Hypothalamus (tissue), 51 donors: ENCODE measurements at regions not wholly inside any gene's neighbourhood (a gene's known extent, or its start where the extent isn't known, plus 50 kb on each side); places are given as distances from the start of the nearest gene placed in this dataset.
"Not testable (repeated sequence)": the region's sequence is repeated elsewhere in the genome, so short reads cannot be mapped to it uniquely, and the experiment has no call there.

Source experiments
- DNase-seq, 51 donors: peaks; one replicate each; lab custom pipeline; 2025; lab: John Stamatoyannopoulos, UW

DNA sequence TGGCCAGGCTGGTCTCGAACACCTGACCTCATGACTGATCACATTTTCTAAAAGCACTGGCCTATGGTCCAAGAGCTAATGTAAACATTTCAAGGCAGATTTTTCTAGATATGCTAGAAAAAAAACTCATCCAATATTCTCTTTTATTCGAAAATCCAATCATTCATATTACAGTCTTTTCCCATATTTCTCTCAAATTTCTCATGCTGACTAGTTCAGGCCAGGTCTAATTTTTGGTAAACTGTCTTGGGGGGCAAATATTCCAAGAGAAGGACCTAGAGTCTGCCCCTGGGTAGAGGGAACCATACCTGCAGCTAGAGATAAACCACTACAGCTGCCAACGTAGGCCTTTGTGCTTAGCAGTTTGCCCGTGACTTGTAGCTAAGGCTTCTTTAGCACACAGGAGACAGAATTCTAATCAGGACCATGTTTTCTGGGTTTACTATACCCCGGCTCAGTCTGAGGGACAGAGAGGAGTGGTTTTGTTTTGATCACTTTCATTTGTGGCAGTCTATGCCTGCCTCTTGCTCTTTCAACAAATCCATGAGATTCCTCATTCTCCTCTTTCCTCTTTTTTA lies 71.8 kb upstream of the CITED2 start:
- no peak for DNase-seq

DNA sequence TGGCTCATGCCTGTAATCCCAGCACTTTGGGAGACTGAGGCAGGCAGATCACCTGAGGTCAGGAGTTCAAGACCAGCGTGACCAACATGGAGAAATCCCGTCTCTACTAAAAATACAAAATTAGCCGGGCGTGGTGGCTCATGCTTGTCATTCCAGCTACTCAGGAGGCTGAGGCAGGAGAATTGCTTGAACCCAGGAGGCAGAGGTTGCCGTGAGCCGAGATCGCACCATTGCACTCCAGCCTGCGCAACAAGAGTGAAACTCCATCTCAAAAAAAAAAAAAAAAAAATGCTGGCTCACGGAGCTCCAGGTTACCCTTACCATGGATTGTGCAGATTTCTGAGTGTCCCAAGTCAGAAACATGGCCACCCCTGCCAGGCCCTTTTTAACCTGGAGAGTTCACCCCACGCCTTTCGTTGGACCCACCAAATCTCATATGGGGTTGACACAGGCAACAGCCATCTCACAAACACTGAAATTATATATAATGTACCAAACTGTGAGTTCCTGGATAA lies 69.9 kb upstream of the CITED2 start:
- DNase-seq, result not testable (repeated sequence)

DNA sequence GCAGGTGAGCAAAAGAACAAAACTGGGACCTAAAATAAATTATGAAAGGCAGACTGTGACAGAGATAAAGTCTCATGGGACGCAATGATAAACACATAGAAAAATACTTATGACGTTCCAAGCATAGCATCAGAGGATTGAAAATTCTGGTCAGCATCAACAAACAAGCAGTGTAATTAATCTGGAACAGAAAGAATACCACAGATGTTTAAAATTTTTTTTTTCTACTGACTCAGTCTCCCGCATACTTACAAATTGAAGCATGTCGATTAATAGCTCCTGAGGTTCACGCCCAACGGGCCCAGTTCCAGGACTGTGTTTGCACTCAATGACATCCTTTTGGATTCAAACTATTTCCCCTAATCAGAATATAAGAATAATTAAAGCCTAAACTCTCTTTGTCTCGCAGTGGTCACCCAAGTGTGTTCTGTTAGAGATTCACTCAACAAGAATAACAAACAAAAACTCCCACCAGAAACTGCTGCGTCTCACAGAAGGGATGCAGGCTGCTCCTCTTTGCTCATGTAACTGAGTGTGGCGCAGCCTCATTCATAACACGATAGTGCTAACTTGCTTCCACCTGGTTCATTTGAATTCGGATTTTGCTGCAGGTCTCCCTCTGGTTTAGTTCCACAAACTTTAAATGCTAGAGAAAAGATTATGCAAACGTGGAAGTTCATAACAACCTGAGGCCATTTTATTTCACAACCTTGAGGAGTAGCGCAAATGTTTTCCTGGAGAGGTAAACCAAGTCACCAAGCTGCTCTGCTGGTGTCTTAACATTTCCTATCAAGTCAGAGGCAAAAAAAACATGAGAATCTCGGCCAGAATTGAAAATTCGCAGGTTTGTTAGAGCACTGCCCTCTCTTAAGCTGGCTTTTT lies 69.0 kb upstream of the CITED2 start:
- no peak for DNase-seq

DNA sequence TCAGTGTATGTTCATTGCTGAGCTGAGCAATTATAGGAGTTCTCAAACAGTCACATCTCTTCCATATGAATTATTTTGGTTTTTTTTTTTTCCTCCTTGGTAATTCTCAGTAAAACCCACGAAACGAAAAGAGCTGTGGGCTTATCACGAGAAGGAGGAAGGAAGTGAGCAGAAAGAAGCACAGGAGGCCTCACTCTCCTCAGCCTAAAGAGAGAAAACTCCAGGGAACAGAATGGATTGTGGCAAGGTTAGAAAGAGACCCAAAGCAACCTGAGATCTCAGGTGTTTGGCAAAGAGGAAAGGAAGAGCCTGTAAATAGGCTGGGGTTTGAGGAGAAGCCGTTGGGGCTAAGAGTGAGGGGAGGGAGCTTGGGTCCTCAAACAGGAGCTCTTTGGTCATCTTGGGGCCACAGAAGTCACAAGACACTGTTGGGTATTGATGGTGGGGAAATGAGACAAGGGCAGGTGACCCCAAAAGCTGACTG lies 67.8 kb upstream of the CITED2 start:
- DNase-seq, result no peak

DNA sequence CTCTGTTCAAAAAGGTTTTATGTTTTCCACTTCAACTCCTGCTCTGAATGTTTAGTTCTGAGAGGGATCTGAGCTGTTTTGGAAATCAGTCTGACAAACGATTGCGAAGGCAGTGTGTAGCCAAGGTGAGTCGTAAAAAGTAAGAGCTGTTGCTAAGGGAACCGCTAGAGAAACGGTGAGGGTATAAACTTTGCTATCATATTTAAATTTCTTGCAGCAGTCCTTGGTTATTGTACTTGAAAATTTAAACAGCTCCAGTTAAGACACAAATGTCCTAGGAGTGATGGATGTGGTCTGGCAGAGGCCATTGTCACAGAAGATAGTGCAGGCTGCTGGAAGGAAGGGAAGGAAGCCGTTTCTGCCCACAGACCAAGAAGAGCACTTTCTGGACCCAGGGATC lies 64.9 kb upstream of the CITED2 start:
- DNase-seq, result peak in 1 of 51 donors; percentile 2

DNA sequence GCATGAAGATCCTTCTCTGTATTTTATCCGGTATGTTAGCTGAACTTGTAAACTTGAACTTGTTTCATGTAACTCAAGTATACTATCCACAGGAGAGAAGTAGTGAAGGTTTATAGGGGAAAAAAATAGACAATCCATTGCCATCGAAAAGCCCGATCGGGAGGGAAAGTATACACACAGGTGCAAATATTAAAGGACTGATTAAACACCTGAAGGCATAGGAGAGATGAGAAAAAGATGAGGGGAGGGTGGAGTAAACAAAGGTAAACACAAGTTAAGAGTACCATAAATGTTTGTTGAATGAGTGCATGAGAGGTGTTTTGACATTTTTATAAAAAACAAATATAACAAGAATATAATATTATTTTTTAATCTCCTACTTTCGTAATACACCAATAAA lies 64.3 kb upstream of the CITED2 start:
- no peak for DNase-seq

DNA sequence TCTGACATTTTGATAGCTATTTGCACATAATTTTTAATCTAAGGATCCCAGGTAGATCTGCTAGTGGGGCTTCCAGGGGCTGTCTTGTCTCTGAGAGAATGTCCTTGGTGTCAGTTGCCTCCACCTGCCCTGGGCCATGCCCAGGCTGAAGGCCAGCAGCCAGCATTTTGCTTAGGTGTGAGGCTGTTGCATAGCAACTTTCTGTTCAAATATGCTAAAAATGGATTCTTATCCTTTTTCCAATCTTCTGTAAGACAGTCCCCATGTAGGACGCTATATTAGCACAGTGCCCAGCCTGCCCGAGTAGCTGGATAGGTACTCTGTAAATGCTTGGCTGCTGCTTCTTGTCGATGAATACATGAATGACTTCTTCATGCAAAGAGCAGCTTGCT lies 62.5 kb upstream of the CITED2 start:
- no peak for DNase-seq

DNA sequence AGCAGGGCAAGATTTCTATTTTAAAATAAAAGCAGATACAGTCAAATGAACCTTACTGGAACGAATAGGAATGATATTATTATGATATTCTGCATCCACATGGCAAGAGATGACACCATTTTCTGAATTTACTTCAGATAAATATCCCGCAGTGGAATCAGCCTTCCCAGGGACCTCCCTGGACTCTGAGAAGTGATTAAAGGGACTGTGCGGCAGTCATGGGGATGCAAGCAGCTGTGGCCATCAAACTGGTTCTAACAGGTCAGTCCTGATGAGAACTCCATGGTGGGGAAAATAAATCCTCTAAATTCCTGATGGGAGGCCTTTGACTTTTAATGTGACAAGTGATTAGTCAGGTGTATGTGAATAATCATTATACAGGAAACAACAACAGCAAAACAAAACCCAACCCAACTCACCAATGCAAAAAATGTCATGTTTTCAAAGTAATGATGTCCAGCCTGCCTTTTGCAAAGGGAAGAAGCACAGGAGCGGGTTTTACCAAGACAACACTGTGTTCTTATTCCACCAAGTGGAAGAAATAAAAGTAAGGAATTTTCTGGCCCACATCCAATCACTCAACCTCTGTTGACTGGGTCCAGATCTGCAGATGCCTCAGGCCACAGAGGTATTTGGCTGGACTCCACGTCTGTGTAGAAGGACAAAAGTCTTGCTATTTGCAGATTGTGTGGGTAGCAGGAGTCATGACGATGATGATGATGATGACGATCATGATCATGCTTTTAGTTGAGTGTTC lies 61.9 kb upstream of the CITED2 start:
- DNase-seq, result no peak

DNA sequence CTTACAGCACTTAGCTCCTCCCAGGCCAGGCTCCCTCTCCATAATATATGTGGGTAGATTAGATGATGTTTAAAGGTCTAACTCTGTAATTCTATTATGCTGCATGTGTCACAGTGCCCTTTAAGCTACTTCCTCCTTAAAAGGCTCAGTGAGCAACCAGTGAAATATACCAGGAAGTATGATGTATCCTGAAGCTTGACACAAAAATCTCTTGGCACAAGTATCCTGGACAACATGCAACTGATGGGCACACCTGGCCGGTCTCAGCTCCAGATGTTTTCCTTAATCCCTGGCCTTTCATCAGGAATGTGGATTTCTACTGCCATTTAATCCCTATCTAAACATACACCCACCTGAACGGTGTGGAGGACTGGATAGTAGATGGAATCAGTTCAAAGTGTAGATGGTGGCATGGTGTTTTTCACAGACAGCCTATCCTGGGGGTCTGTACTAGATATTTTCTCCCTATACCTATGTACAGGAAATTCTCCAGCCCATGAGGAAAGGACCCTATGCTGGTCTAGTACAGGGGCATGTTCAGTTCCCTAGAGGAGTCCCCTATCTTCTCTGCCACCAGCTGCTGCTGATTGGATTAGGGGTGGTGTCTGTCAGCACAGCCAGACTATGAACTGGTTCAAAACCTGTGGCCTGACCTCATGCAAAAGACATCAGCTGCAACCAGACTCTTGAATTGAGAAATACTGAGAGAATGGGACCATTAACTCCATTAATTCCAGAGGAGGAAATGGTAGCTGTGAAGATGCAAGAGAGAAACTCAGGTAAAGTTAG lies 59.4 kb upstream of the CITED2 start:
- DNase-seq, result no peak

DNA sequence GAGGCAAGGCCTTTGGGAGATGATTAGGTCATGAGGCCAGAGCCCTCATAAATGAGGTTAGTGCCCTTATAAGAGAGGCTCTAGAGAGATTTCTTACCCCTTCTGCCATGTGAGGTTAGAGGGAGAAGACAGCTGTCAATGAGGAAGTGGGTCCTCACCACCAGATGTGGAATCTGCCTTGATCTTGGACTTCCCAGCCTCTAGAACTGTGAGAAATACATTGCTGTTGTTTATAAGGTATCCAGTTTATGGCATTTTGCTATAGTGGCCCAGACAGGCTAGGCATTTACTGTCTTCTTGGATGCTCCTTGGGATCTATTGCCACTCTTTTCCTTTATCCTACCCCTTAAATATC lies 57.1 kb upstream of the CITED2 start:
- DNase-seq, result no peak

DNA sequence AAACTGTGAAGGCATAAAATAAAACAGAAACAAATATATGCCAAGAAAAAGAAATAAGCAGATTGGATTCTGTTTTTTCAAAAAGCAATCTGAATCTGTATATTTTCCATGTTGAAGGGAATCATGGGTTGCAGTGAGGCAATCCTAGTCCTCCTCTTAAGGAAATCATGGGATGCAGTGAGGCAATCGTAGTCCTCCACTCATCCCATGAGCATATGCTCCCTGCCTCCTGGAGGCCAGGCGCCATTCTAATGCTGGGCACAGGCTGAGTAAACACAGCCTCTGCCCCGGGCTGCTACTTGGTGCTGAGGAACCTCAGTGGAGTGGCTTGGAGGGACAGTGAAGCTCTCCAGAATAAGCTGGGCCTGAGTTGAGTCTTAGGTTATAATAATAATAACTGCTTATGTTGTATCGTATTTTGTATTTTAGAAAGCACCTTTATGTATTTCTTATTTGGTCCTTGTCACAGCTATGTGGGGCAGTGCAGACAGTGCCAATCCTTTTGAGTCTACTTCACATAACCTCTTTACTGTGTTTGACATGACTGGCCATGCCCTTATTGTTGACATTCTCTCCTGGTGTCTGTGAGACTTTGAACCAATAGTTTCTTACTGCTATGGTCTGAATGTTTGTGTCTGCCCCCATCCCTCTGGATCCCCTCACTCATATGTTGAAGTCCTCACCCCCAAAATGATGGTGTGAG lies 56.6 kb upstream of the CITED2 start:
- DNase-seq, result no peak

DNA sequence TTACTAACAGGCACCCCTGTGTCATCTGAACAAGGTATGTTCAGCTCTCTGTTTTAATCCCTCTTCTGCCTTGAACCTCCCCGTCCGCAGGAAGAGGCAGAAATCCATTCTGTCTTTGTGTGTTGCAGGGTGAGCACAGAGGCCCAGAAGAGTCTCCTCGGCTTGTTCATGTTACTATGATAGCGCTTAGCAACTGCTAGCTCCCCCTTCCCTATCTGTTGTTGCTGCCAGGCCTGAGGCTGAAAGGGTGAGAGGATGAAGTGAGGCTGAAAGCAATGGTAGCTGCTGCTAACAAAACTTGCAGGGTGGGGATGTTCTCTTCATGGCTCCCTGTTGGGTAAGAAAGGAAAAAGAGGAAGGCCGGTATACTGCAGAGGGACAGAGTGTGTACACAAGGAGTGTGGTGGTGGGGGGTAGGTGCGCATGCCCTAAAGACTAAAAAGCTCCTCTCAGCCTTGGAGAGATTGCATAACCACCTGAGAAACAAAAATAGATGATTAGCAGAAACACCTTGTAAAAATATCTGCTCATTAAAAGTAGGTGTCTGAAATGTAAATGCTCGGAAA lies 55.2 kb upstream of the CITED2 start:
- DNase-seq, result no peak

DNA sequence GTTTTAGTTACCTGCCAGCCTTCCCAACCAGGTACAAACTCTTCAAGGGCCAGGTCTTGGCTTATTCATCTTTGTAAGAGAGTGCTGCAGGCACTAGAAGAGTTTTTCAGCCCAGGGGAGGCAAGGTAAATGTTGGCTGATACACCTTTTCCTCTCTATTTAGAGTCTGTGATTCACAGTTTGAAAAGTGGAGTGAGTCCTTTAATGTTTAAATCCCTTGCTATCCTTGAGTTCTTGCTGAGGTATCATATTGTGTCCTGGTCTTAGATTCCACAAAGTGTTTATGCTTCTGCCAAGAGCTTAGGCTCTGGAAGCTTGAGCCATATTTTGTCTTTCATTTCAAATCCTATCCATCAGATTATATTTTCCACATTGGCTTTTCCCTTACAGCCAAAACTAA lies 52.8 kb upstream of the CITED2 start:
- no peak for DNase-seq

DNA sequence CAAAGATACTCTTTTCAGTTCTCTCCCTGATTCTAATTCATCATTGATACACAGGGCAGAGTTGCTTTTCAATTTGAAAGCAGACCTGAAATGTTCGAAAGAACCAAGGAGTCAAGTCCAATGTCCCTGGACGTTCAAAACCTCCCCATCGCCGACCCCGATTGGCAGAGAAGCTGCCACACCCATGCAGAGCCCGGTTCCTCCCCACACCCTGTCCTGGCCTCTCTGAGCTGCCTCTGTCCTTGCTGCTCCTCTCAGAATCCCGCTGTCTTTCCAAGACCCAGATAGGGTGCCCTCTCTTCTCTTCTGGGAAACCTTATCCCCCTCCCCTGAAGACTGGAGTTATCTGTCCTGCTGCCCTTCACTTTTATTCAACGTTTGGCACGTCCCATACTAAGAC lies 52.3 kb upstream of the CITED2 start:
- no peak for DNase-seq

DNA sequence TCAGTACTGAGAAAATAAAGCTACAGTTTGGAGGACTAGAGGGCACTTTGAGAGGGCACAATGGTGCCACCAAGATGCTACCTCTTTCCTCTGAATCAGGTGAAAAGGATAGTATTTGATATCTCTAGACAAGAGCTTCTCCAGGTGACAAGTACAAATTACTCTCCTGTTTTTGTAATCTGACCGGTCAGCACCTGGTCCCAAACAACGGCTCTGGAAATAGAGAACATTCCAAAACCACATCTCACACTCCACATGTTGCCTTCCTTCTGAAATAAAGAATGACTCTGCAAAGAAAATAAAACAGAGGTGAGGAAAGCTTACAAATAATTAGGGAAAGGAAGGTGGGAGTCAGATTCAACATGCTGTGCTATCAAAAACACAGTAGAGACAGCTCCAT lies 51.3 kb upstream of the CITED2 start:
- no peak for DNase-seq

DNA sequence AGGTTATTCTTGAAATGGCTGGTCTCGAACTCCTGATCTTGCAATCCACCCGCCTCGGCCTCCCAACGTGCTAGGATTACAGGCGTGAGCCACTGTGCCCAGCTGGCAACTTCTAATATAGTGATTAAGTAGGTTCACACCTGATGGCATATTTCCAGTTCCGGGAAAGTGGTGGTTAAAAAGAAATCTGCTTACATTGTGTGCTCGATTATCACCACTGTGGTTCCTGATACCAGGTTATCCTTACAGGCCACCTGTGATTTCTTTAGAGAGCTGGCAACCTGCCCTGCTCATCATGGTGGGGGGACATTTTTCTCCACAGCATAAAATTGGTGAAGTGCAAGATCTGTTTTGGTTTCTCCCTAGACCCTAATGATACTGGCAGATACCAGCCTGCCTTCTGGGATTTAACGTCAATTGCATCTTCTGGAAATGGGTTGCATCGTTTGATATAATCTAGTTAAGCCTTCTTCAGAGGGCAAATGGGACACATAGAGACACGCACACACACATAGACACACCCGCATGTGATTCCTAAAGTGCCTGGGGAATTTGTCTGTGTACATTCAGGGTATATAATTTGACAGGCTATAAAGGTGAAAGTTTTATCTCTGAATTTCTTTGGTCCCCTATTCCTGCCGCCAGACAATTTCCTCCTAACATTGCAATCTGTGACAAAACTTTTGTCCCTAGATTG lies 49.7 kb upstream of the CITED2 start:
- no peak for DNase-seq
